Liver (tissue), 3 donors: ENCODE measurements at regions not wholly inside any gene's neighbourhood (a gene's known extent, or its start where the extent isn't known, plus 50 kb on each side); places are given as distances from the start of the nearest gene placed in this dataset.

Experiments used
- EGR1 ChIP-seq, 2 donors: IDR thresholded peaks; 2 replicates each; pipeline ENCODE4 v1.6.1; 2016 to 2018; ENCODE audit warnings: antibody characterized with exemption in 2 of 2, low read depth in 2 of 2
- FOXA1 ChIP-seq: IDR thresholded peaks from 2 replicates; pipeline ENCODE4 v1.6.1; 2016; ENCODE audit warnings: antibody characterized with exemption
- GABPA ChIP-seq, 2 donors: IDR thresholded peaks in 1 of 2; conservative IDR thresholded peaks in 1 of 2; 2 replicates each; pipeline ENCODE4 v1.6.1; 2016; ENCODE audit warnings: antibody characterized with exemption in 2 of 2, mild to moderate bottlenecking in 1 of 2, moderate library complexity in 1 of 2
- HNF4G ChIP-seq: IDR thresholded peaks from 2 replicates; pipeline ENCODE4 v1.6.1; 2016; ENCODE audit warnings: antibody characterized with exemption
- JUND ChIP-seq, 2 donors: IDR thresholded peaks; 2 replicates each; pipeline ENCODE4 v1.6.1; 2016; ENCODE audit warnings: antibody characterized with exemption in 2 of 2
- RAD21 ChIP-seq, 2 donors: IDR thresholded peaks; 2 replicates each; pipeline ENCODE4 v1.6.1; 2016; ENCODE audit warnings: antibody characterized with exemption in 2 of 2, mild to moderate bottlenecking in 2 of 2
- SP1 ChIP-seq: IDR thresholded peaks from 2 replicates; pipeline ENCODE4 v1.6.1; 2018; ENCODE audit warnings: antibody characterized with exemption, mild to moderate bottlenecking
- TAF1 ChIP-seq: conservative IDR thresholded peaks from 2 replicates; pipeline ENCODE4 v1.6.1; 2016; ENCODE audit warnings: antibody characterized with exemption, mild to moderate bottlenecking
- YY1 ChIP-seq: IDR thresholded peaks from 2 replicates; pipeline ENCODE4 v1.6.1; 2016; ENCODE audit warnings: antibody characterized with exemption, mild to moderate bottlenecking
- TF ChIP-seq, protein P1 (sequence below): fragments of 150-350 bp; IDR thresholded peaks from 2 replicates; pipeline ENCODE4 v1.5.1; 2017; ENCODE audit warnings: improper control_type of control experiment, low read depth, low read length; ENCODE audit not compliant: missing input control
- TF ChIP-seq, protein P2 (sequence below): IDR thresholded peaks from 2 replicates; pipeline ENCODE4 v1.6.1; 2016; ENCODE audit warnings: antibody characterized with exemption, mild to moderate bottlenecking
- TF ChIP-seq, protein P3 (sequence below): IDR thresholded peaks from 2 replicates; pipeline ENCODE4 v1.6.1; 2016; ENCODE audit warnings: antibody characterized with exemption
- TF ChIP-seq, protein P4 (sequence below): IDR thresholded peaks from 2 replicates; pipeline ENCODE4 v1.6.1; 2016; ENCODE audit warnings: antibody characterized with exemption
- TF ChIP-seq, protein P5 (sequence below): IDR thresholded peaks from 2 replicates; pipeline ENCODE4 v1.6.1; 2016; ENCODE audit warnings: antibody characterized with exemption
- donor health status: healthy.
- donor health status: healthy.

DNA sequence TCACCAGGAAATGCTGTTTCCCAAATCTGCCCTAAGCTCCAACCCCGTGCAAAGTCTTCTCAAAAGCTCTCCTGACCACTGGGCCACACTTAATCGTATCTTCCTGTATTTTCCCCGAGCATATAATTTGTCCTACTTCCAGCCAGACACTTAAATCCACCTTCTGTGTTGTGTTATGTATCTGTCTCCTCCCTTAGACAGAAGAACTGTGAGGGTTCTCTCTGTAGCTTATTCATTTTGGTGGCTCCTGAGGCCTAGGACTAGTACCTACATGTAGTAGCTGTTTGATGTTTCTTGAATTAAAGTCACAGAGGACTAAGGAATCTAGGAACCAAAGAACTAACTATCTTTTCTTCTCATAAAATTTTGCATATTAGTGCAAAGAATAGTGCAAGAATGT is 292.6 kb downstream of the ALDH8A1 start:
- TF ChIP-seq, protein P1, sequence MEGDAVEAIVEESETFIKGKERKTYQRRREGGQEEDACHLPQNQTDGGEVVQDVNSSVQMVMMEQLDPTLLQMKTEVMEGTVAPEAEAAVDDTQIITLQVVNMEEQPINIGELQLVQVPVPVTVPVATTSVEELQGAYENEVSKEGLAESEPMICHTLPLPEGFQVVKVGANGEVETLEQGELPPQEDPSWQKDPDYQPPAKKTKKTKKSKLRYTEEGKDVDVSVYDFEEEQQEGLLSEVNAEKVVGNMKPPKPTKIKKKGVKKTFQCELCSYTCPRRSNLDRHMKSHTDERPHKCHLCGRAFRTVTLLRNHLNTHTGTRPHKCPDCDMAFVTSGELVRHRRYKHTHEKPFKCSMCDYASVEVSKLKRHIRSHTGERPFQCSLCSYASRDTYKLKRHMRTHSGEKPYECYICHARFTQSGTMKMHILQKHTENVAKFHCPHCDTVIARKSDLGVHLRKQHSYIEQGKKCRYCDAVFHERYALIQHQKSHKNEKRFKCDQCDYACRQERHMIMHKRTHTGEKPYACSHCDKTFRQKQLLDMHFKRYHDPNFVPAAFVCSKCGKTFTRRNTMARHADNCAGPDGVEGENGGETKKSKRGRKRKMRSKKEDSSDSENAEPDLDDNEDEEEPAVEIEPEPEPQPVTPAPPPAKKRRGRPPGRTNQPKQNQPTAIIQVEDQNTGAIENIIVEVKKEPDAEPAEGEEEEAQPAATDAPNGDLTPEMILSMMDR: no peak
- TF ChIP-seq EGR1 (IDR thresholded peaks at IDR 0.05; ENCODE audit: low read depth in 2 of 2) (no peak), RAD21 (IDR thresholded peaks at IDR 0.05) (no peak), JUND (IDR thresholded peaks at IDR 0.05) (no peak), TAF1 (no peak), GABPA (IDR thresholded peaks at IDR 0.05 in 1 of 2, conservative IDR thresholded peaks at IDR 0.05 in 1 of 2) (no peak), SP1 (no peak), HNF4G (no peak), YY1 (no peak), FOXA1 (no peak)
- TF ChIP-seq, protein P2, sequence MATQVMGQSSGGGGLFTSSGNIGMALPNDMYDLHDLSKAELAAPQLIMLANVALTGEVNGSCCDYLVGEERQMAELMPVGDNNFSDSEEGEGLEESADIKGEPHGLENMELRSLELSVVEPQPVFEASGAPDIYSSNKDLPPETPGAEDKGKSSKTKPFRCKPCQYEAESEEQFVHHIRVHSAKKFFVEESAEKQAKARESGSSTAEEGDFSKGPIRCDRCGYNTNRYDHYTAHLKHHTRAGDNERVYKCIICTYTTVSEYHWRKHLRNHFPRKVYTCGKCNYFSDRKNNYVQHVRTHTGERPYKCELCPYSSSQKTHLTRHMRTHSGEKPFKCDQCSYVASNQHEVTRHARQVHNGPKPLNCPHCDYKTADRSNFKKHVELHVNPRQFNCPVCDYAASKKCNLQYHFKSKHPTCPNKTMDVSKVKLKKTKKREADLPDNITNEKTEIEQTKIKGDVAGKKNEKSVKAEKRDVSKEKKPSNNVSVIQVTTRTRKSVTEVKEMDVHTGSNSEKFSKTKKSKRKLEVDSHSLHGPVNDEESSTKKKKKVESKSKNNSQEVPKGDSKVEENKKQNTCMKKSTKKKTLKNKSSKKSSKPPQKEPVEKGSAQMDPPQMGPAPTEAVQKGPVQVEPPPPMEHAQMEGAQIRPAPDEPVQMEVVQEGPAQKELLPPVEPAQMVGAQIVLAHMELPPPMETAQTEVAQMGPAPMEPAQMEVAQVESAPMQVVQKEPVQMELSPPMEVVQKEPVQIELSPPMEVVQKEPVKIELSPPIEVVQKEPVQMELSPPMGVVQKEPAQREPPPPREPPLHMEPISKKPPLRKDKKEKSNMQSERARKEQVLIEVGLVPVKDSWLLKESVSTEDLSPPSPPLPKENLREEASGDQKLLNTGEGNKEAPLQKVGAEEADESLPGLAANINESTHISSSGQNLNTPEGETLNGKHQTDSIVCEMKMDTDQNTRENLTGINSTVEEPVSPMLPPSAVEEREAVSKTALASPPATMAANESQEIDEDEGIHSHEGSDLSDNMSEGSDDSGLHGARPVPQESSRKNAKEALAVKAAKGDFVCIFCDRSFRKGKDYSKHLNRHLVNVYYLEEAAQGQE: no peak
- TF ChIP-seq, protein P3, sequence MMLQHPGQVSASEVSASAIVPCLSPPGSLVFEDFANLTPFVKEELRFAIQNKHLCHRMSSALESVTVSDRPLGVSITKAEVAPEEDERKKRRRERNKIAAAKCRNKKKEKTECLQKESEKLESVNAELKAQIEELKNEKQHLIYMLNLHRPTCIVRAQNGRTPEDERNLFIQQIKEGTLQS: no peak
- TF ChIP-seq, protein P4, sequence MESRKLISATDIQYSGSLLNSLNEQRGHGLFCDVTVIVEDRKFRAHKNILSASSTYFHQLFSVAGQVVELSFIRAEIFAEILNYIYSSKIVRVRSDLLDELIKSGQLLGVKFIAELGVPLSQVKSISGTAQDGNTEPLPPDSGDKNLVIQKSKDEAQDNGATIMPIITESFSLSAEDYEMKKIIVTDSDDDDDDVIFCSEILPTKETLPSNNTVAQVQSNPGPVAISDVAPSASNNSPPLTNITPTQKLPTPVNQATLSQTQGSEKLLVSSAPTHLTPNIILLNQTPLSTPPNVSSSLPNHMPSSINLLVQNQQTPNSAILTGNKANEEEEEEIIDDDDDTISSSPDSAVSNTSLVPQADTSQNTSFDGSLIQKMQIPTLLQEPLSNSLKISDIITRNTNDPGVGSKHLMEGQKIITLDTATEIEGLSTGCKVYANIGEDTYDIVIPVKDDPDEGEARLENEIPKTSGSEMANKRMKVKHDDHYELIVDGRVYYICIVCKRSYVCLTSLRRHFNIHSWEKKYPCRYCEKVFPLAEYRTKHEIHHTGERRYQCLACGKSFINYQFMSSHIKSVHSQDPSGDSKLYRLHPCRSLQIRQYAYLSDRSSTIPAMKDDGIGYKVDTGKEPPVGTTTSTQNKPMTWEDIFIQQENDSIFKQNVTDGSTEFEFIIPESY: no peak
- TF ChIP-seq, protein P5, sequence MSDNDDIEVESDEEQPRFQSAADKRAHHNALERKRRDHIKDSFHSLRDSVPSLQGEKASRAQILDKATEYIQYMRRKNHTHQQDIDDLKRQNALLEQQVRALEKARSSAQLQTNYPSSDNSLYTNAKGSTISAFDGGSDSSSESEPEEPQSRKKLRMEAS: no peak
